Neuronal stem cell (in vitro differentiated cells): ENCODE measurements at regions not wholly inside any gene's neighbourhood (a gene's known extent, or its start where the extent isn't known, plus 50 kb on each side); places are given as distances from the start of the nearest gene placed in this dataset.
A peak's percentile ranks its signal among the peaks of the same experiment; 100 is the strongest.

Experiments used
- DNase-seq: peaks from one replicate; pipeline ENCODE4 v3.0.0-alpha.2; 2013; ENCODE audit warnings: low spot score
- H2AFZ ChIP-seq: one replicate; pipeline ENCODE4 v1.6.1; 2013; ENCODE audit warnings: mild to moderate bottlenecking, low read length, inconsistent platforms
- H2AK5ac ChIP-seq: 2 replicates; pipeline ENCODE4 v1.6.1; 2013; ENCODE audit warnings: low read depth, mild to moderate bottlenecking, inconsistent platforms, low read length, moderate library complexity, mixed read lengths
- H2BK120ac ChIP-seq: 2 replicates; pipeline ENCODE4 v1.6.1; 2013; ENCODE audit warnings: low read depth, mild to moderate bottlenecking, inconsistent platforms, low read length, moderate library complexity, mixed read lengths
- H2BK12ac ChIP-seq: one replicate; pipeline ENCODE4 v1.6.1; 2013; ENCODE audit warnings: low read length, inconsistent platforms
- H2BK15ac ChIP-seq: 2 replicates; pipeline ENCODE4 v1.6.1; 2013; ENCODE audit warnings: mild to moderate bottlenecking, low read length, inconsistent platforms, mixed read lengths
- H2BK5ac ChIP-seq: one replicate; pipeline ENCODE4 v1.6.1; 2013; ENCODE audit warnings: inconsistent platforms, mild to moderate bottlenecking, low read length, moderate library complexity
- H3K14ac ChIP-seq: one replicate; pipeline ENCODE4 v1.6.1; 2013; ENCODE audit warnings: low read length, inconsistent platforms
- H3K18ac ChIP-seq: 2 replicates; pipeline ENCODE4 v1.6.1; 2013; ENCODE audit warnings: low read length, inconsistent platforms
- H3K23ac ChIP-seq: 2 replicates; pipeline ENCODE4 v1.6.1; 2013; ENCODE audit warnings: low read depth, mild to moderate bottlenecking, mixed read lengths, low read length, inconsistent platforms; ENCODE audit not compliant: poor library complexity
- H3K27ac ChIP-seq: replicated peaks from 3 replicates; pipeline ENCODE4 v1.5.1; 2013; ENCODE audit warnings: low read length, inconsistent platforms
- H3K27me3 ChIP-seq, 3 experiments: 2 replicates each; pipeline ENCODE4 v1.6.1; 2013; ENCODE audit warnings: low read length in 3 of 3, mild to moderate bottlenecking in 2 of 3, inconsistent platforms in 1 of 3, low read depth in 1 of 3, mixed read lengths in 1 of 3, moderate library complexity in 1 of 3; ENCODE audit not compliant: control insufficient read depth in 3 of 3, insufficient read depth in 3 of 3
- H3K36me3 ChIP-seq, 2 donors: replicated peaks in 1 of 2; 2 replicates each; pipeline ENCODE4 v1.6.1; 2013; ENCODE audit warnings: low read length in 2 of 2; ENCODE audit not compliant: control insufficient read depth in 2 of 2, insufficient read depth in 2 of 2
- H3K4ac ChIP-seq: 2 replicates; pipeline ENCODE4 v1.6.1; 2013; ENCODE audit warnings: inconsistent platforms, mild to moderate bottlenecking, low read length, moderate library complexity
- H3K4me1 ChIP-seq, 2 donors: 1 replicate in 1 of 2; 2 replicates in 1 of 2; pipeline ENCODE4 v1.6.1; 2013; ENCODE audit warnings: low read length in 2 of 2, low read depth in 1 of 2; ENCODE audit not compliant: control insufficient read depth in 2 of 2, insufficient read depth in 1 of 2
- H3K4me2 ChIP-seq: one replicate; pipeline ENCODE4 v1.6.1; 2013; ENCODE audit warnings: mild to moderate bottlenecking, low read length, inconsistent platforms; ENCODE audit not compliant: insufficient read depth, poor library complexity, severe bottlenecking
- H3K4me3 ChIP-seq, 2 donors: 2 replicates each; pipeline ENCODE4 v1.5.1; 2013; ENCODE audit warnings: low read length in 2 of 2, mild to moderate bottlenecking in 2 of 2, inconsistent platforms in 1 of 2, moderate library complexity in 1 of 2
- H3K79me1 ChIP-seq: one replicate; pipeline ENCODE4 v1.6.1; 2013; ENCODE audit warnings: low read depth, mild to moderate bottlenecking, inconsistent platforms, low read length, moderate library complexity
- H3K9ac ChIP-seq: one replicate; pipeline ENCODE4 v1.6.1; 2013; ENCODE audit warnings: mild to moderate bottlenecking, low read depth, low read length, inconsistent platforms; ENCODE audit not compliant: poor library complexity
- H3K9me3 ChIP-seq, 2 donors: replicated peaks in 1 of 2; 2 replicates each; pipeline versions ENCODE3 to v1.6.1; 2013; ENCODE audit warnings: low read length in 2 of 2, mild to moderate bottlenecking in 2 of 2, inconsistent platforms in 1 of 2, low read depth in 1 of 2, mixed read lengths in 1 of 2, moderate library complexity in 1 of 2; ENCODE audit not compliant: control insufficient read depth in 2 of 2, insufficient read depth in 1 of 2
- H4K8ac ChIP-seq: one replicate; pipeline ENCODE4 v1.6.1; 2013; ENCODE audit warnings: low read depth, mild to moderate bottlenecking, inconsistent platforms, low read length, moderate library complexity
- H4K91ac ChIP-seq: one replicate; pipeline ENCODE4 v1.6.1; 2013; ENCODE audit warnings: low read length, low read depth, mild to moderate bottlenecking, inconsistent platforms; ENCODE audit not compliant: poor library complexity
- WGBS, 2 donors: extraction: QIAGEN DNeasy Blood & Tissue Kit; methylation state at CpG; one replicate each; pipeline ENCODE4 v1.1.7; 2013; ENCODE audit warnings: missing lambda C conversion rate in 2 of 2, mixed read lengths in 1 of 2; ENCODE audit not compliant: insufficient read length in 2 of 2, insufficient replicate concordance in 1 of 2; ENCODE audit errors: extremely low coverage in 2 of 2; 5-methylcytosine and 5-hydroxymethylcytosine counted together

DNA sequence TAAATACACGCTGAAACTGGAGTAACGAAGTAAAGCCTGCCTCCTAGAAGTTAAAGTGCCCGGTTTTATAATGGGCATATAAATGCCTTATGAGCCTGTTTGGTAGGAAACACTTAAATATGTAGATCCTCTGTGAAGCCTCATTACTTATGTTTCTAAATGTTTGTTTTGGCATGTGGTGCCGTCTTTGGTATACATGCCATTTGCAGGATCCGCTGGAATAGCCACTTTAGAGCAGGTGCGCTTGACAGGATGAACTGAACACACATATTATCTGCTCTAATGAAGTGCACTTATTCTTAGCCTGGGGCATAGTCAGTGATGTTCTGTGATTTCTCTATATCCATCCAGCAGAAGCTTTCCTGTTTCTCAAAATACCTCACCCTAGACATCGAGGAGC, 778.1 kb upstream of the WWC1 start:
- H3K4me2 ChIP-seq = no peak overlapping the region
- WGBS, 2 donors = no CpG with 5 or more reads among the region's 7 CpGs

DNA sequence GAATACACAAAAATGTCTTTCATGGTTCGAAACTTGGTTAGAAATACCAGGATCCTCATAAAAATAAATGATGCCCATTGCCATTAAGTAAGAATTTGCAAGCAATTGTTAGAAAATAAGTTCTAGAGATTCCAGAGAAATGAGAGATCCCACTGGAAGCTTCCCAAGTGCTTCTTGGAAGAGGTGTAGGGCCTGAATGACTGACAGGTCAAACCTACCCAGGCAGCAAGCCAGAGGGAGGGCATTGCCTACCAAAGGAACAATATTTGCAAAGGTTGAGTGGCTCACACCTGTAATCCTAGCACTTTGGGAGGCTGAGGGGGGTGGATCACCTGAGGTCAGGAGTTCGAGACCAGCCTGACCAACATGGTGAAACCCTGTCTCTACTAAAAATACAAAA, 777.0 kb upstream of the WWC1 start:
- no peak overlapping the region for H3K23ac ChIP-seq
- no CpG with 5 or more reads among the region's 2 CpGs for WGBS, 2 donors
- H3K36me3 ChIP-seq = no peaks in the 10 kb centered on the region
- H3K18ac ChIP-seq = no peak overlapping the region
- peaks cover 0 to 12% of the 10 kb centered on the region in 2 donors for H3K4me1 ChIP-seq
- H3K27ac ChIP-seq = no peak overlapping the region
- no peak overlapping the region for H3K4me3 ChIP-seq
- no peak overlapping the region for H3K14ac ChIP-seq
- DNase-seq = no peak
- no peak overlapping the region for H2BK120ac ChIP-seq
- H3K4me2 ChIP-seq = no peak overlapping the region
- H2BK5ac ChIP-seq = no peak overlapping the region
- no peak overlapping the region for H2AFZ ChIP-seq
- no peak overlapping the region for H3K9ac ChIP-seq
- no peak overlapping the region for H2BK15ac ChIP-seq
- no peak overlapping the region for H4K91ac ChIP-seq
- no peak overlapping the region for H3K4ac ChIP-seq
- H4K8ac ChIP-seq = no peak overlapping the region
- H3K27me3 ChIP-seq = no peaks in the 10 kb centered on the region
- H3K79me1 ChIP-seq = no peaks in the 10 kb centered on the region
- H2AK5ac ChIP-seq = no peak overlapping the region
- no peaks in the 10 kb centered on the region for H3K9me3 ChIP-seq
- H2BK12ac ChIP-seq = no peak overlapping the region

More for the DNA sequence above, 778.1 kb upstream of the WWC1 start:
- Histone ChIP-seq H3K79me1 (no peaks in the 10 kb centered on the region), H3K14ac (no peak overlapping the region), H3K9me3 (no peaks in the 10 kb centered on the region), H3K4ac (no peak overlapping the region), H2AFZ (peak overlapping the region; percentile 16), H2AK5ac (no peak overlapping the region), H2BK15ac (no peak overlapping the region), H4K8ac (no peak overlapping the region), H3K23ac (no peak overlapping the region), H3K9ac (no peak overlapping the region), H2BK120ac (no peak overlapping the region), H3K4me3 (no peak overlapping the region), H3K36me3 (no peaks in the 10 kb centered on the region), H3K4me1 (peaks cover 0 to 12% of the 10 kb centered on the region in 2 donors), H2BK5ac (no peak overlapping the region), H4K91ac (no peak overlapping the region), H3K18ac (no peak overlapping the region), H3K27ac (no peak overlapping the region), H3K27me3 (no peaks in the 10 kb centered on the region), H2BK12ac (no peak overlapping the region)
- no peak for DNase-seq

DNA sequence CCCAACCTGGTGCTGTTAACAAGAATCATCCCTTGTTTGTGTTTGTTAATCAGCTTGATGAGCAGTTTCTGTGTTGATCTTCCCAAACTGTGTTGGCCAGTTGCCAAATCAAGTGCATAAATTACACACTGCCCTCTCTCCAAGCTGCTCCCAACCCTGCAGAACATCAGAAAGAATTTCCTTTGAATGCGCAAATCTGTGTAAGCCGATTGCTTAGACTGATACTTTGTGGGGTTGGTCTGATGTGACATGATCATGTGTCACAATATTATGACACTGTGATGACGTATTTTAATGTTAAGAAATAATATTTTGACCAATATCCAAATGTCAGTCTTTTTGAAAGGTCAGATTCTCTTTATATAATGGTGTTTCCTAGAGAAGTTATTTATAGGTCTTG, 766.4 kb upstream of the WWC1 start:
- no peak overlapping the region for H3K18ac ChIP-seq
- H3K4me3 ChIP-seq = no peak overlapping the region
- no peak overlapping the region for H2BK15ac ChIP-seq
- H3K27me3 ChIP-seq = no peaks in the 10 kb centered on the region
- H3K36me3 ChIP-seq = no peaks in the 10 kb centered on the region
- H2BK12ac ChIP-seq = no peak overlapping the region
- no peak overlapping the region for H4K8ac ChIP-seq
- no peak overlapping the region for H3K27ac ChIP-seq
- H3K4me1 ChIP-seq = peaks cover 0 to 5% of the 10 kb centered on the region in 2 donors
- no peak overlapping the region for H3K23ac ChIP-seq
- peaks cover 1 to 8% of the 10 kb centered on the region in 2 donors for H3K9me3 ChIP-seq
- H3K4ac ChIP-seq = no peak overlapping the region
- no peak overlapping the region for H2AK5ac ChIP-seq
- no peaks in the 10 kb centered on the region for H3K79me1 ChIP-seq
- H3K4me2 ChIP-seq = no peak overlapping the region
- no peak overlapping the region for H3K14ac ChIP-seq
- H2BK5ac ChIP-seq = no peak overlapping the region
- H4K91ac ChIP-seq = no peak overlapping the region
- H2AFZ ChIP-seq = no peak overlapping the region
- WGBS, 2 donors = no CpG with 5 or more reads among the region's 3 CpGs
- no peak for DNase-seq
- no peak overlapping the region for H3K9ac ChIP-seq
- no peak overlapping the region for H2BK120ac ChIP-seq

DNA sequence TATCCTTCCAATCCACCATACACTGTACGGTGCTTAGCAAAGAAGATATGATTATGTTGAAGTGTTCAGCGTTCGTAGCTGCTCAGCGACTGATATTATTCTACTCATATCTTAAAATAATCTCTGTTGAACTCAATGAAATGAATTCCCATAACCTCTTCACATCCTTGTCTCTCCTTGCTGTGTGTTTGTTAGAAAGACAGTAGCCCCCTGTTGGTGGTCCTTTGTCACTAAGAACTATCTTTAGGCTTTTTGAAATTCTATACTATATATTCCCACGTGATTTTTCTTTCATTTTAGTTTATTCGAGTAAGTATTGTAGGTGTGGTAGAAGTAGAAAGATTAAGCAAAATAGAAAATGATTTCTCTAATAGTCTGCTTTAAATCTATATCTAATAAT, 762.8 kb upstream of the WWC1 start:
- Histone ChIP-seq H2BK120ac (no peak overlapping the region), H4K91ac (no peak overlapping the region), H2BK5ac (no peak overlapping the region), H3K4me2 (no peak overlapping the region), H2BK12ac (no peak overlapping the region), H3K36me3 (no peaks in the 10 kb centered on the region), H4K8ac (no peak overlapping the region), H2AK5ac (no peak overlapping the region), H3K79me1 (no peaks in the 10 kb centered on the region), H3K27me3 (no peaks in the 10 kb centered on the region), H2AFZ (no peak overlapping the region), H3K9me3 (no peaks in the 10 kb centered on the region), H3K27ac (no peak overlapping the region), H3K4me3 (no peak overlapping the region), H3K18ac (no peak overlapping the region), H3K4me1 (peaks cover 0 to 5% of the 10 kb centered on the region in 2 donors), H3K23ac (no peak overlapping the region), H3K14ac (no peak overlapping the region), H3K9ac (no peak overlapping the region), H3K4ac (no peak overlapping the region), H2BK15ac (no peak overlapping the region)
- no CpG with 5 or more reads among the region's 6 CpGs for WGBS, 2 donors
- DNase-seq = no peak
